Retinal pigment epithelial cell (primary cell): ENCODE measurements at regions not wholly inside any gene's neighbourhood (a gene's known extent, or its start where the extent isn't known, plus 50 kb on each side); places are given as distances from the start of the nearest gene placed in this dataset.

Experiments
- DNase-seq: peaks from one replicate; pipeline ENCODE4 v3.0.0-alpha.2; 2010; ENCODE audit warnings: low read depth
- H3K4me3 ChIP-seq: 2 replicates; pipeline ENCODE4 v1.5.1; 2011; ENCODE audit warnings: mild to moderate bottlenecking, low read length, control low read depth, moderate library complexity
- CTCF ChIP-seq: conservative IDR thresholded peaks from 2 replicates; pipeline ENCODE4 v1.5.1; 2011; ENCODE audit warnings: low read depth, low read length, control low read depth, inconsistent platforms

GRCh38 chr1:60890664-60891063 is 191.7 kb upstream of the NFIA start:
- TF ChIP-seq CTCF, result no peak
- no peak overlapping the region for H3K4me3 ChIP-seq
- DNase-seq, result no peak

GRCh38 chr1:60889709-60890108 is 192.7 kb upstream of the NFIA start:
- no peak for DNase-seq
- no peak for TF ChIP-seq CTCF
- H3K4me3 ChIP-seq, result no peak overlapping the region

GRCh38 chr1:60888126-60888525 is 194.2 kb upstream of the NFIA start:
- DNase-seq, result no peak
- TF ChIP-seq CTCF, result no peak

GRCh38 chr1:60886793-60887331 is 195.5 kb upstream of the NFIA start:
- H3K4me3 ChIP-seq, result no peak overlapping the region
- DNase-seq, result no peak
- TF ChIP-seq CTCF, result no peak

More at GRCh38 chr1:60888126-60888525, 194.2 kb upstream of the NFIA start:
- no peak overlapping the region for H3K4me3 ChIP-seq

GRCh38 chr1:60886090-60886489 is 196.3 kb upstream of the NFIA start:
- TF ChIP-seq CTCF, result no peak
- no peak overlapping the region for H3K4me3 ChIP-seq
- DNase-seq, result no peak

- H3K4me3 ChIP-seq, result no peak overlapping the region
- no peak for TF ChIP-seq CTCF
- no peak for DNase-seq
Observed at GRCh38 chr1:60880202-60880601, 202.2 kb upstream of the NFIA start.

GRCh38 chr1:60878323-60878722 is 204.0 kb upstream of the NFIA start:
- no peak for DNase-seq
- no peak for TF ChIP-seq CTCF
- H3K4me3 ChIP-seq, result no peak overlapping the region
